ENCODE measurements at regions not wholly inside any gene's neighbourhood (a gene's known extent, or its start where the extent isn't known, plus 50 kb on each side); places are given as distances from the start of the nearest gene placed in this dataset.
"Not testable (repeated sequence)": the region's sequence is repeated elsewhere in the genome, so short reads cannot be mapped to it uniquely, and the experiment has no call there.

- H3K27ac ChIP-seq (ENCODE audit: control insufficient read depth, insufficient read depth, low read length), result no peak overlapping the region
- H3K9me3 ChIP-seq (ENCODE audit: control insufficient read depth, low read depth, low read length), result no peaks in the 10 kb centered on the region
- H4K20me1 ChIP-seq (ENCODE audit: control insufficient read depth, extremely low read depth, insufficient read depth, low read length), result no peaks in the 10 kb centered on the region
- H3K4me2 ChIP-seq (ENCODE audit: control insufficient read depth, extremely low read depth, insufficient read depth, low read depth, low read length), result no peak overlapping the region
- no peaks in the 10 kb centered on the region for H3K79me2 ChIP-seq (ENCODE audit: control insufficient read depth, insufficient read depth, low read length)
- TF ChIP-seq EZH2 (IDR thresholded peaks at IDR 0.05; ENCODE audit: low read length) (no peak), CTCF (optimal IDR thresholded peaks at IDR 0.05 in 1 of 3, IDR thresholded peaks at IDR 0.05 in 1 of 3, conservative IDR thresholded peaks at IDR 0.05 in 1 of 3; ENCODE audit: extremely low read depth in 1 of 3, insufficient read depth in 2 of 3, low read length in 3 of 3) (no peak)
- H3K4me1 ChIP-seq (ENCODE audit: control insufficient read depth, extremely low read depth, insufficient read depth, low read length), result no peaks in the 10 kb centered on the region
- FAIRE-seq (no peak), DNase-seq (ENCODE audit: low read depth, low spot score) (no peak)
- no peaks in the 10 kb centered on the region for H3K27me3 ChIP-seq (ENCODE audit: control insufficient read depth, extremely low read depth, insufficient read depth, low read length)
- no peak overlapping the region for H3K4me3 ChIP-seq (ENCODE audit: control insufficient read depth in 2 of 3, extremely low read depth in 1 of 3, insufficient read depth in 2 of 3, low read depth in 1 of 3, low read length in 3 of 3)
- dilution Hi-C loops (cut with MboI; ENCODE audit: extremely low pct_ligation_motif_present, low sequenced_read_pairs), result no loop called here
- H3K36me3 ChIP-seq (ENCODE audit: control insufficient read depth in 2 of 2, extremely low read depth in 1 of 2, insufficient read depth in 2 of 2, low read length in 2 of 2), result no peaks in the 10 kb centered on the region
- H2AFZ ChIP-seq (ENCODE audit: control insufficient read depth, low read length), result no peak overlapping the region
- H3K9me1 ChIP-seq (ENCODE audit: control insufficient read depth, extremely low read depth, insufficient read depth, low read length), result no peaks in the 10 kb centered on the region
- H3K9ac ChIP-seq (ENCODE audit: control insufficient read depth, extremely low read depth, insufficient read depth, low read length), result no peak overlapping the region
Measured at GRCh38 chr2:208916881-208917280, 507.0 kb upstream of the MAP2 start.

- H3K27me3 ChIP-seq (ENCODE audit: control insufficient read depth, extremely low read depth, insufficient read depth, low read length); H2AFZ ChIP-seq (ENCODE audit: control insufficient read depth, low read length); FAIRE-seq; H4K20me1 ChIP-seq (ENCODE audit: control insufficient read depth, extremely low read depth, insufficient read depth, low read length); H3K9ac ChIP-seq (ENCODE audit: control insufficient read depth, extremely low read depth, insufficient read depth, low read length); dilution Hi-C loops (cut with MboI; ENCODE audit: extremely low pct_ligation_motif_present, low sequenced_read_pairs); H3K27ac ChIP-seq (ENCODE audit: control insufficient read depth, insufficient read depth, low read length); H3K9me3 ChIP-seq (ENCODE audit: control insufficient read depth, low read depth, low read length); H3K36me3 ChIP-seq (ENCODE audit: control insufficient read depth in 2 of 2, extremely low read depth in 1 of 2, insufficient read depth in 2 of 2, low read length in 2 of 2); H3K9me1 ChIP-seq (ENCODE audit: control insufficient read depth, extremely low read depth, insufficient read depth, low read length); H3K4me2 ChIP-seq (ENCODE audit: control insufficient read depth, extremely low read depth, insufficient read depth, low read depth, low read length); H3K4me3 ChIP-seq (ENCODE audit: control insufficient read depth in 2 of 3, extremely low read depth in 1 of 3, insufficient read depth in 2 of 3, low read depth in 1 of 3, low read length in 3 of 3); H3K79me2 ChIP-seq (ENCODE audit: control insufficient read depth, insufficient read depth, low read length); H3K4me1 ChIP-seq (ENCODE audit: control insufficient read depth, extremely low read depth, insufficient read depth, low read length); DNase-seq (ENCODE audit: low read depth, low spot score): not testable (repeated sequence)
Measured at GRCh38 chr2:208921358-208921757, 502.5 kb upstream of the MAP2 start.

- no peak for TF ChIP-seq CTCF (optimal IDR thresholded peaks at IDR 0.05 in 1 of 3, IDR thresholded peaks at IDR 0.05 in 1 of 3, conservative IDR thresholded peaks at IDR 0.05 in 1 of 3; ENCODE audit: extremely low read depth in 1 of 3, insufficient read depth in 2 of 3, low read length in 3 of 3)
- no peak for TF ChIP-seq EZH2 (IDR thresholded peaks at IDR 0.05; ENCODE audit: low read length)
Measured at GRCh38 chr2:208927867-208928266, 496.0 kb upstream of the MAP2 start.

More at GRCh38 chr2:208927867-208928266, 496.0 kb upstream of the MAP2 start:
- H3K9me3 ChIP-seq (ENCODE audit: control insufficient read depth, low read depth, low read length), result no peaks in the 10 kb centered on the region
- H3K27me3 ChIP-seq (ENCODE audit: control insufficient read depth, extremely low read depth, insufficient read depth, low read length), result no peaks in the 10 kb centered on the region
- no peak for FAIRE-seq
- H4K20me1 ChIP-seq (ENCODE audit: control insufficient read depth, extremely low read depth, insufficient read depth, low read length), result no peaks in the 10 kb centered on the region
- DNase-seq (ENCODE audit: low read depth, low spot score), result no peak
- H3K9ac ChIP-seq (ENCODE audit: control insufficient read depth, extremely low read depth, insufficient read depth, low read length), result no peak overlapping the region
- H3K4me2 ChIP-seq (ENCODE audit: control insufficient read depth, extremely low read depth, insufficient read depth, low read depth, low read length), result no peak overlapping the region
- H3K4me3 ChIP-seq (ENCODE audit: control insufficient read depth in 2 of 3, extremely low read depth in 1 of 3, insufficient read depth in 2 of 3, low read depth in 1 of 3, low read length in 3 of 3), result no peak overlapping the region
- no peaks in the 10 kb centered on the region for H3K36me3 ChIP-seq (ENCODE audit: control insufficient read depth in 2 of 2, extremely low read depth in 1 of 2, insufficient read depth in 2 of 2, low read length in 2 of 2)
- no peaks in the 10 kb centered on the region for H3K79me2 ChIP-seq (ENCODE audit: control insufficient read depth, insufficient read depth, low read length)
- H3K4me1 ChIP-seq (ENCODE audit: control insufficient read depth, extremely low read depth, insufficient read depth, low read length), result no peaks in the 10 kb centered on the region
- no peak overlapping the region for H3K27ac ChIP-seq (ENCODE audit: control insufficient read depth, insufficient read depth, low read length)
- H3K9me1 ChIP-seq (ENCODE audit: control insufficient read depth, extremely low read depth, insufficient read depth, low read length), result no peaks in the 10 kb centered on the region
- dilution Hi-C loops (cut with MboI; ENCODE audit: extremely low pct_ligation_motif_present, low sequenced_read_pairs), result no loop called here
- no peak overlapping the region for H2AFZ ChIP-seq (ENCODE audit: control insufficient read depth, low read length)

Measured in keratinocyte (primary cell).